Esophagus squamous epithelium (tissue), 4 donors: ENCODE measurements at regions not wholly inside any gene's neighbourhood (a gene's known extent, or its start where the extent isn't known, plus 50 kb on each side); places are given as distances from the start of the nearest gene placed in this dataset.

Experiments
- CTCF ChIP-seq, 6 experiments: fragments of 450-650 bp in 4 of 6; fragments of 200-600 bp in 2 of 6; sonication (generic) in 2 of 6; IDR thresholded peaks; one replicate each; pipeline ENCODE4 v1.5.1; 2016 to 2019; ENCODE audit warnings: antibody characterized with exemption in 6 of 6, mild to moderate bottlenecking in 4 of 6, moderate library complexity in 4 of 6
- POLR2A ChIP-seq, 4 donors: fragments of 450-650 bp; IDR thresholded peaks; one replicate each; pipeline ENCODE4 v1.6.1; 2017; ENCODE audit warnings: antibody characterized with exemption in 4 of 4, mild to moderate bottlenecking in 4 of 4, moderate library complexity in 3 of 4

DNA sequence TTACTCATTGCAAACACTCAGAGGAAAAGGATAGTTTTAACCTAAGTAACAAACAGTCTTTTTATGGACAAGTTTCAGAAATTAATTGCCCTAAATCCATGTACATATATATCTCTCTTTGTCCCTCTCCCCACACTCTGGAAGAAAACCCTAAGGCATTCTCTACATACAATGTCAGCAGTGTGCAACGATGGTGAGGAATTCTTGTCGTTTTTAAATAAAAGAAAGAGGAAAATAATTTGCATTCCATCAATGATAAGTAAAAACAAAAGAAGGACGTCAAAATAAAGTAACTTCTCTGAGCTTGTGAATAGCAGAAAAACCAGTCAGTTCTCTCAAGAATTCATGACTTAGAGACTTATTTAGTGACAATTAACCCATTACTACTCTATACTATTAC is 550.5 kb upstream of the DIPK2B start:
- TF ChIP-seq CTCF (IDR thresholded peaks at IDR 0.05), result no peak
- TF ChIP-seq POLR2A (IDR thresholded peaks at IDR 0.05), result no peak
